Lung (tissue), 11 donors: ENCODE measurements at regions not wholly inside any gene's neighbourhood (a gene's known extent, or its start where the extent isn't known, plus 50 kb on each side); places are given as distances from the start of the nearest gene placed in this dataset.

Experiments used
- ATAC-seq: fragments of 200-7000 bp; cut with Tn5 transposase; one replicate; pipeline ENCODE4 v1.9.1; 2020; ENCODE audit warnings: moderate number of reproducible peaks; ENCODE audit not compliant: insufficient read depth, low FRiP score
- DNase-seq, 3 donors: peaks; one replicate each; pipeline ENCODE4 v3.0.0-alpha.2; 2013 to 2017
- H3K27ac ChIP-seq, 2 donors: one replicate each; pipeline ENCODE4 v1.5.1; 2013; ENCODE audit warnings: mild to moderate bottlenecking in 2 of 2, moderate library complexity in 2 of 2, control low read depth in 1 of 2, inconsistent platforms in 1 of 2, low read depth in 1 of 2, low read length in 1 of 2
- H3K27me3 ChIP-seq, 3 donors: one replicate each; pipeline ENCODE4 v1.5.1; 2013; ENCODE audit warnings: low read length in 2 of 3; ENCODE audit not compliant: control insufficient read depth in 3 of 3, insufficient read depth in 3 of 3
- H3K36me3 ChIP-seq, 4 donors: one replicate each; pipeline ENCODE4 v1.5.1; 2013; ENCODE audit warnings: low read length in 4 of 4, mild to moderate bottlenecking in 1 of 4, moderate library complexity in 1 of 4; ENCODE audit not compliant: control insufficient read depth in 4 of 4, insufficient read depth in 4 of 4
- H3K4me1 ChIP-seq, 5 donors: one replicate each; pipeline ENCODE4 v1.5.1; 2013; ENCODE audit warnings: low read length in 5 of 5, mild to moderate bottlenecking in 2 of 5, moderate library complexity in 1 of 5; ENCODE audit not compliant: control insufficient read depth in 5 of 5, insufficient read depth in 5 of 5
- H3K4me3 ChIP-seq: one replicate; pipeline ENCODE4 v1.5.1; 2013; ENCODE audit warnings: mild to moderate bottlenecking, control low read depth, moderate library complexity
- H3K9ac ChIP-seq, 2 donors: one replicate each; pipeline ENCODE4 v1.5.1; 2013; ENCODE audit warnings: low read length in 2 of 2, control low read depth in 1 of 2; ENCODE audit not compliant: insufficient read depth in 1 of 2
- H3K9me3 ChIP-seq, 4 donors: one replicate each; pipeline ENCODE4 v1.5.1; 2013; ENCODE audit warnings: low read length in 3 of 4, mild to moderate bottlenecking in 1 of 4, moderate library complexity in 1 of 4; ENCODE audit not compliant: control insufficient read depth in 4 of 4, insufficient read depth in 3 of 4
- CTCF ChIP-seq: IDR thresholded peaks from 2 replicates; pipeline ENCODE4 v1.5.1; 2012; ENCODE audit warnings: mild to moderate bottlenecking; ENCODE audit errors: control extremely low read depth, extremely low read depth
- WGBS, 2 donors: extraction: QIAGEN DNeasy Blood & Tissue Kit; methylation state at CpG; one replicate each; pipeline ENCODE4 v1.1.7; 2013; 5-methylcytosine and 5-hydroxymethylcytosine counted together
- donor health status: control.
- donor health status: control.
- donor health status: Bipolar disorder and iron deficiency.
- donor health status: healthy.
- donor health status: DM: yes; HTN: yes; CAD: no.

GRCh38 chr18:38886861-38887670 lies 1321.5 kb upstream of the CELF4 start:
- no peak for TF ChIP-seq CTCF
- Histone ChIP-seq H3K27ac (no peak overlapping the region), H3K9me3 (peaks cover 0 to 2% (median 0%) of the 10 kb centered on the region in 4 donors), H3K27me3 (no peaks in the 10 kb centered on the region), H3K4me1 (peaks cover 0 to 8% (median 1%) of the 10 kb centered on the region in 5 donors), H3K9ac (no peak overlapping the region), H3K36me3 (no peaks in the 10 kb centered on the region), H3K4me3 (no peak overlapping the region)
- no peak for ATAC-seq
- WGBS, 2 donors: 83 to 91% methylated on average over 4 of the region's 4 CpGs
- no peak for DNase-seq

- H3K27me3 ChIP-seq: no peaks in the 10 kb centered on the region
- 91 to 92% methylated on average over 2 of the region's 2 CpGs for WGBS, 2 donors
- no peak for ATAC-seq
- no peak for DNase-seq
- no peaks in the 10 kb centered on the region for H3K36me3 ChIP-seq
- TF ChIP-seq CTCF: no peak
- no peak overlapping the region for H3K4me3 ChIP-seq
- H3K27ac ChIP-seq: no peak overlapping the region
- H3K4me1 ChIP-seq: no peaks in the 10 kb centered on the region
- H3K9ac ChIP-seq: no peak overlapping the region
- H3K9me3 ChIP-seq: peaks cover 0 to 2% (median 0%) of the 10 kb centered on the region in 4 donors
Observed at GRCh38 chr18:38886235-38886634, 1320.6 kb upstream of the CELF4 start.

- Histone ChIP-seq H3K9ac (no peak overlapping the region), H3K9me3 (peaks cover 0 to 2% (median 0%) of the 10 kb centered on the region in 4 donors), H3K4me3 (no peak overlapping the region), H3K4me1 (no peaks in the 10 kb centered on the region), H3K27ac (no peak overlapping the region), H3K27me3 (no peaks in the 10 kb centered on the region), H3K36me3 (no peaks in the 10 kb centered on the region)
- ATAC-seq: no peak
- TF ChIP-seq CTCF: no peak
- no peak for DNase-seq
- WGBS, 2 donors: 78 to 86% methylated on average over 2 of the region's 2 CpGs
Observed at GRCh38 chr18:38884050-38884449, 1318.5 kb upstream of the CELF4 start.
